Activated T-cell treated with anti-CD3 and anti-CD28 coated beads for 48 hours (primary cell): ENCODE measurements at regions not wholly inside any gene's neighbourhood (a gene's known extent, or its start where the extent isn't known, plus 50 kb on each side); places are given as distances from the start of the nearest gene placed in this dataset.

ENCODE experiments used
- DNase-seq: peaks from one replicate; pipeline ENCODE4 v3.0.0-alpha.2; 2020; ENCODE audit warnings: low read depth

DNA sequence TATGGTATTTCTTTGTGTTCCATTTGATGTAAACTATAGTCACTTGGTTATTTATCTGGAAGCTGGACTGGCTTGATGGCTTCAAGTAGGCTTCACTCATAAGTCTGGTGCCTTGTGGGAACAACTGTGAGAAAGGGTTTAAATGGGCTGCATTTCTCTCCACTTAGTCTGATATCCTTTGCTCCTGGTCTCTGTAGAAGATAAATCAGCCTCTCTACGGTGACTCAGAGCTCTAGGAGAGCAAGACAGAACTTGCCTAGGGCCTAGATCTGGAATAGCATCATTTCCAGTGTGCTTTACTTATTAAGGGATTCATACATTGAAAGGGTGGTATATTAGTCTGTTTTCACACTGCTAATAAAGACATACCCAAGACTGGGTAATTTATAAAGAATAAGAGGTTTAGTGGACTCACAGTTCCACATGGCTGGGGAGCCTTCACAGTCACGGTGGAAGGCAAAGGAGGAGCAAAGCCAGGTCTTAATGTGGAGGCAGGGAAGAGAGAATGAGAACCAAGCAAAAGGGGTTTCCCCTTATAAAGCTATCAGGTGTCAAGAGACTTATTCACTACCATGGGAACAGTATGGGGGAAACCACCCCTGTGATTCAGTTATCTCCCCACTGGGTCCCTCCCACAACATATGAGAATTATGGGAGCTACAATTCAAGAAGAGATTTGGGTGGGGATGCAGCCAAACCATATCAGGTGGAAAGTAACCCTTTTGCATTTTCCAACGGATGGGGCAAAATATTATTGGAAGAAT is 1746.4 kb upstream of the PCDH7 start:
- no peak for DNase-seq

DNA sequence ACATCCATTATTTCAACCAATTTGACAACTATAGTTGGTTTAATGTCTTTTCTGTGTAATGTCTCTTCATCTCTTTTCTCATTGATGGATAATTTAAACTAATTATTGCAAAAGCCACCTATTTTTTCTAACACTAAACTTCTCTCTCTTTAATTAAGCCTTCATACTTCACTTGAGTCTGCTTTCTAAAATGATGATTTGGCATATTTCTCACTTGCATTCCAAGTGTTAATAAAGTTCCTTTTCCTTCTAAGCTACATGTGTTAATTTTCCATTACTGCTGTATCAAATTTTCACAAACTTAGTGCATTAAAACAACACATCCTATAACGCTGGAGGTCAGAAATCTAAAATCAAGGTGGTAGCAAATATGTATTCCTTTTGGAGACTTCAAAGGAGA is 1743.8 kb upstream of the PCDH7 start:
- no peak for DNase-seq

- no peak for DNase-seq
Measured at GRCh38 chr4:29002151-29002550, 1718.0 kb upstream of the PCDH7 start.

- DNase-seq, result no peak
Measured at GRCh38 chr4:29005838-29006237, 1714.3 kb upstream of the PCDH7 start.

GRCh38 chr4:29009908-29010307 is 1710.3 kb upstream of the PCDH7 start:
- DNase-seq, result no peak

DNA sequence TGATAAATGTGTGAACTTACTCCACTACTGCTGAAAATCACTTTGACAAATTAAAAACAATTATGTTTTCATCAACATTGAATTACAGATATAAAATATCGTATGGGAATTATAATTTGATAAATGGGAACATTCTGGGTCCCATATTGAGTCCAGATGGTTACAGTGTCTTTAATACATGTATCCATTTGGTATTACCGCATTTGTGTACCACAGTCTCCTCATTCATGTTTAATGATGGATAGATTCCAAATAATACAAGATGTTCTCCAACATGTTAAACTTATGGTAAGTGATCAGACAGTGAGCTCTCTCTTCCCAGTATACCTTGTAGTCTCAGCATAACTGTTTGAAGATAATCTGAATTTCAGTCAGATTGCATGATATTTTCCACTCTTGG is 1706.8 kb upstream of the PCDH7 start:
- no peak for DNase-seq

GRCh38 chr4:29014555-29014954 is 1705.6 kb upstream of the PCDH7 start:
- DNase-seq, result no peak

- DNase-seq, result no peak
Measured at GRCh38 chr4:29033703-29034102, 1686.5 kb upstream of the PCDH7 start.

- no peak for DNase-seq
Measured at GRCh38 chr4:29037501-29037900, 1682.7 kb upstream of the PCDH7 start.

- no peak for DNase-seq
Measured at GRCh38 chr4:29043411-29043810, 1676.8 kb upstream of the PCDH7 start.

- DNase-seq, result no peak
Measured at GRCh38 chr4:29046186-29046585, 1674.0 kb upstream of the PCDH7 start.

- no peak for DNase-seq
Measured at GRCh38 chr4:29046781-29047180, 1673.4 kb upstream of the PCDH7 start.

DNA sequence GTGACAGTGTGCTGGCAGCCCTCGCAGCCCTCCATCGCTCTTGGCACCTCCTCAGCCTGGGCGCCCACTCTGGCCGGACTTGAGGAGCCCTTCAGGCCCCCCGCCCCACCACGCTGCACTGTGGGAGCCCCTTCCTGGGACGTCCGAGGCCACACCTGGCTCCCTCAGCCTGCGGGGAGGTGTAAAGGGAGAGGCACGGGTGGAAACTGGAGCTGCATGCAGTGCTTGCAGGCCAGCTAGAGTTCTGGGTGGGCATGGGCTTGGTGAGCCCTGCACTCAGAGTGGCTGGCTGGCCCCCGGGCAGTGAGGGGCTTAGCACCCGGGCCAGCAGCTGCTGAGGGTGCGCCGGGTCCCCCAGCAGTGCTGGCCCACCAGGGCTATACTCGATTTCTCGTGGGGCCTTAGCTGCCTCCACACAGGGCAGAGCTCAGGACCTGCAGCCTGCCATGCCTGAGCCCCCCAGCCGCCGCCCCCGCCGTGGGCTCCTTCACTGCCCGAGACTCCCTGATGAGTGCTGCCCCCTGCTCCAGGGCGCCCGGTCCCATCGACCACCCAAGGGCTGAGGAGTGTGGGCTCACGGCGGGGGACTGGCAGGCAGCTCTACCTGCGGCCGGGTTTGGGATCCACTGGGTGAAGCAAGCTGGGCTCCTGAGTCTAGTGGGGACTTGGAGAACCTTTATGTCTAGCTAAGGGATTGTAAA is 1672.7 kb upstream of the PCDH7 start:
- DNase-seq, result no peak

GRCh38 chr4:29051381-29051965 is 1668.7 kb upstream of the PCDH7 start:
- DNase-seq, result no peak

GRCh38 chr4:29052266-29052665 is 1667.9 kb upstream of the PCDH7 start:
- DNase-seq, result no peak

DNA sequence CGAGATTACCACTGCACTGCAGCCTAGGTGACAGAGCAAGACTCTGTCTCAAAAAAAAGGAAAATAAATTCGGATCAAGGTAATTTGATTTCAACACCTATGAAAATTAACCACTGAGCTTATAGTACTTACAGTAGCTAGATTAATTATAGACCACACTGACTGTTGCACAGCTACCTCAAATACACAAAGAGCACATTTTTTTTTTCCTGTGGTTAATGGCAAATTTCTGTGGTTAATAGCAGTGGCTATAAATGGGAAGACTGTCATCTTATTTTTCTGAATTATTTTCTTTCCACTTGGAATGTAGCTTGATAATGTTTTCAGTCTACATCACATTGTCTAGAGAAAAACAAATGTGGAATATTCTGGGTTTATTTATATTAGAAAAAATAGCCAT is 1661.6 kb upstream of the PCDH7 start:
- DNase-seq, result no peak

GRCh38 chr4:29066861-29067260 is 1653.3 kb upstream of the PCDH7 start:
- no peak for DNase-seq

DNA sequence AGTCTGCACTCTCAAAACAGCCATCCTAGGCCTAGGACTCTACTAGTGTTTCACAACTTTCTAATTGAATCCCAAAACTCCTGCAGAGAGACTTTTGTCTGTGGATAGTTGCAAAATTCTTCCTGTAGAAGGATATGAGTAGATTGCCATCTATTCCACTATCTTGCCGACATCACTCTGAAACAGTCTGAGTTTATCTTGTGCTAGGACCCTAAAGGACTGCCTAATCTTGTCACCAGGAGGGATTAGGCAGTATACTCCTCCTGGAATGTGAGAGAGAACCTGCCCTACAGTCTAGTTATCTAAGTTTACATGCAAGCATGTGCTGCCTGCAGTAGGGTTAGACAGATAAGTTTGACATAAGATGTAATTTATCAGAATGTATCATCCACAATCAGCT is 1646.6 kb upstream of the PCDH7 start:
- DNase-seq, result no peak

DNA sequence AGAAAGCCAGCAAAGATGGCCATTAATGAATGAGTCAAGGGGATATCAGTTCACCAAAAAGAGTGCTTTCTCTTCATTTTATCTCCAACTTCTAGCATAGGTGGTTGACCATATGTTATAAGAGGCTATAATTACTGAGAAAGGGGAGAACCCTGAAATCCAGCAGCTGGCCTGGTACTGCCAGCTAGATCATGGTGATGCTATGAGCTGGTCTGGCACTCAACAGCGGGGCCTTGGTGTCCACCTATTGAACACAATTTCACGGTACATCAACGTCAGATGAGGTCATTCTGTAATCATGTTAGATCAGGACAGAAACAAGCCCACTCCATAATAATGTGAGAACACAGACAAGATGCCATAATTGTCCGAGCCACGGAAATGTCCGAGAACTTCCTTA is 1644.8 kb upstream of the PCDH7 start:
- DNase-seq, result no peak

DNA sequence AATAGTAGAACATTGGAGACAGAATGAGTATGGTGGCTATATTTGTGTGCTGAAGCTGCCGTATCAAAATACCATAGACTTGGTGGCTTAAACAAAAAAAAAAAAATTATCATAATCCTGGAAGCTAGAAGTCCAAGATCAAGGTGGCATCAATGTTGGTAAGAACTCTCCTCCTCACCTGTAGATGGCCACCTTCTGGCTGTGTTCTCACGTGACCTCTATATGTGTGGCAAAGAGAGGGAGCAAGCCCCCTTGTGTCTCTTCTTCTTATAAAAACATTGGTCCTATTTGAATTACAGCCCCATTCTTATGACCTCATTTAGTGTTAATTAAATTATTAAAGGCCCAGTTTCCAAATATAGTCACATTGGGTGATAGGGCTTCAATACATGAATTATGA is 1640.9 kb upstream of the PCDH7 start:
- no peak for DNase-seq

DNA sequence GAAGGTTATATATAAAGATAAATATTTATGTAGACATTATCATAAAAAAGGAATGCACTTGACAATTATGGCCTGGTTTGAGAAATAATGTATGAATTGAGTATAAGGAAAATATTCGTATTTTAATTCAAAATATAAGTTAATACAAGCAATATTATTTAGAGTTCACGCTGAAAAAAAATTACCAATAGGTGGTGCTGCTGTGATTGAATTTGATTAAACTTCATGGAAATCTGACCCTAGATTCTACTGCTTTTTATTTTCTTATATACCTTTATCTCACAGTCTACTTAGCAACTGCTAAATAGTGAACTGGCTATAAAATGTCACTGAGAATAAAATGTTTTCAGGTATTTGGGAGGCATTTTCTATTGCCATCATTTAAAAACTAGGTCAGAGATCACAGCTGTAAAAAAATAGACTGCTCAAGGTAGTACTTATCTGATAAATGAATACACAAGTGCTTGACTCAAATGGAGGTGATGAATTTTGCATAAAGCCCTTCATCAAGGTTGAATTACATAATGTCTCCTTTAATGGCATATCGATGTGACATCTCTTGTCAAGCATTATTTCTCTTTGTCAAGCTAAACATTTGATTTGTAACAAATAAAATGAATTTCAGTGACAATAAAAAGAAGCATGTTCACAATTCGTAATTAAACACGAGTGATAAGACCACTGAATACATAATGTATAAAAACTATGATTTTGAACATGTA is 1638.8 kb upstream of the PCDH7 start:
- no peak for DNase-seq

- no peak for DNase-seq
Measured at GRCh38 chr4:29082684-29083083, 1637.5 kb upstream of the PCDH7 start.

- DNase-seq, result no peak
Measured at GRCh38 chr4:29085748-29086147, 1634.4 kb upstream of the PCDH7 start.
